ENCODE measurements at regions not wholly inside any gene's neighbourhood (a gene's known extent, or its start where the extent isn't known, plus 50 kb on each side); places are given as distances from the start of the nearest gene placed in this dataset.

GRCh38 chr12:41801261-41801660 is 343.4 kb downstream of the GXYLT1 start:
- H3K4me2 ChIP-seq (ENCODE audit: low read length) = no peak overlapping the region
- no peak overlapping the region for H3K9ac ChIP-seq (ENCODE audit: low read length)
- H3K79me2 ChIP-seq (replicated peaks; ENCODE audit: insufficient read depth, low read length) = no peaks in the 10 kb centered on the region
- no peaks in the 10 kb centered on the region for H3K27me3 ChIP-seq (ENCODE audit: insufficient read depth, low read depth, low read length)
- TF ChIP-seq EP300 (conservative IDR thresholded peaks at IDR 0.05; ENCODE audit: poor library complexity, severe bottlenecking) (no peak), CTCF (IDR thresholded peaks at IDR 0.05; ENCODE audit: poor library complexity, severe bottlenecking) (no peak), REST (IDR thresholded peaks at IDR 0.05; ENCODE audit: borderline replicate concordance) (no peak), RAD21 (conservative IDR thresholded peaks at IDR 0.05) (no peak), EZH2 (IDR thresholded peaks at IDR 0.05; ENCODE audit: borderline replicate concordance, insufficient read depth, low read length, poor library complexity, severe bottlenecking) (no peak)
- H3K9me3 ChIP-seq (ENCODE audit: low read length) = no peaks in the 10 kb centered on the region
- H3K27ac ChIP-seq (ENCODE audit: low read length) = no peak overlapping the region
- H4K20me1 ChIP-seq (ENCODE audit: insufficient read depth) = no peaks in the 10 kb centered on the region
- no peak overlapping the region for H2AFZ ChIP-seq (ENCODE audit: low read depth, low read length)
- H3K9me2 ChIP-seq (ENCODE audit: insufficient read depth, low read length) = no peaks in the 10 kb centered on the region
- H3K4me3 ChIP-seq (ENCODE audit: low read length) = no peak overlapping the region
- H3K36me3 ChIP-seq (ENCODE audit: insufficient read depth, low read length) = no peaks in the 10 kb centered on the region
- no peaks in the 10 kb centered on the region for H3F3A ChIP-seq (ENCODE audit: insufficient read depth, low read length, poor library complexity, severe bottlenecking)

GRCh38 chr12:41799671-41800070 is 345.0 kb downstream of the GXYLT1 start:
- no peaks in the 10 kb centered on the region for H3K9me3 ChIP-seq (ENCODE audit: low read length)
- no peaks in the 10 kb centered on the region for H3K79me2 ChIP-seq (replicated peaks; ENCODE audit: insufficient read depth, low read length)
- H3K27me3 ChIP-seq (ENCODE audit: insufficient read depth, low read depth, low read length) = no peaks in the 10 kb centered on the region
- TF ChIP-seq POLR2AphosphoS5 (IDR thresholded peaks at IDR 0.05) (no peak), EZH2 (IDR thresholded peaks at IDR 0.05; ENCODE audit: borderline replicate concordance, insufficient read depth, low read length, poor library complexity, severe bottlenecking) (no peak), CTCF (IDR thresholded peaks at IDR 0.05; ENCODE audit: poor library complexity, severe bottlenecking) (no peak), MXI1 (conservative IDR thresholded peaks at IDR 0.05; ENCODE audit: poor library complexity, severe bottlenecking) (no peak), REST (IDR thresholded peaks at IDR 0.05; ENCODE audit: borderline replicate concordance) (no peak)
- no peak overlapping the region for H3K27ac ChIP-seq (ENCODE audit: low read length)
- no peak overlapping the region for H3K4me3 ChIP-seq (ENCODE audit: low read length)
- H4K20me1 ChIP-seq (ENCODE audit: insufficient read depth) = no peaks in the 10 kb centered on the region
- H2AFZ ChIP-seq (ENCODE audit: low read depth, low read length) = no peak overlapping the region
- no peak overlapping the region for H3K9ac ChIP-seq (ENCODE audit: low read length)
- no peaks in the 10 kb centered on the region for H3K9me2 ChIP-seq (ENCODE audit: insufficient read depth, low read length)
- H3K4me2 ChIP-seq (ENCODE audit: low read length) = no peak overlapping the region
- no peaks in the 10 kb centered on the region for H3F3A ChIP-seq (ENCODE audit: insufficient read depth, low read length, poor library complexity, severe bottlenecking)
- no peaks in the 10 kb centered on the region for H3K36me3 ChIP-seq (ENCODE audit: insufficient read depth, low read length)

All from neural cell (in vitro differentiated cells).